ENCODE measurements at regions not wholly inside any gene's neighbourhood (a gene's known extent, or its start where the extent isn't known, plus 50 kb on each side); places are given as distances from the start of the nearest gene placed in this dataset.
A peak's percentile ranks its signal among the peaks of the same experiment; 100 is the strongest.

DNA sequence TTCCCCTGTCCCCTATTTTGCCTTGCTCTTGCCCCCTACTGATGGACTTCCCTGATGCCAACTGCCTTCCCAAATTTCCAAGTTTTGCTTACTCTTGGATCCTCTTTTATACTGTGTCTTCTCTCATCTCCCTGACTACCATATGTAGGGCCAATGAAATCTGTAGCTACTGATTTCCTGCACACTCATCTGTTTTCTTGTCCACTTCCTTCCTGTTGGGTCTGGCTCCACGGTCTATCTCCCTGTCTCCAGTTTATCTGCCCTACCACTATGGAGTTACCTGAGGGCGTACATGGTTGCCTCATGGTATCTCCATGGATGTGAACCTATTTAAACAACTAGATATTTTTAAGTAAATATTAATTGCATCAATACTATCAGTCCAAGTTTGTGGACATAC is 140.3 kb upstream of the MCHR2 start:
- DNase-seq: no peak

DNA sequence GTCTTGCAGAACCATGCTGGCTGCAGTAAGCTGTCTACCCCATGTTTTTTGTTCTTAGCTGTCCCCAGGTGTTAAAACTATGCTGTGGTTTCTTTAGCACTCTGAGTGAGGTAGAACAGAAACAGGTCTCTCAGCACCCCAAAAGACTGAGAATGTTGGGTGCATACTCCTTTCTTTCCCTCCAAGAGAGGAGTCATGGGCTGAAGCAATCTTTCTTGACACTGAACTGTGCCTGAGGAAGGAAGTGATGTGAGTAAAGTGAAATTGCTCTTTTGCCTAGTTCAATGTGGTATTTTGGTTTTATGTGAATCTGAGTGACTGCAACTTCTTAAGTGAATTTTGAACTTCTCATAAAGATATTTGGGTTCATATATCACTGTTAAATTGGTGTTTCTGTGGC is 138.0 kb upstream of the MCHR2 start:
- DNase-seq: no peak

DNA sequence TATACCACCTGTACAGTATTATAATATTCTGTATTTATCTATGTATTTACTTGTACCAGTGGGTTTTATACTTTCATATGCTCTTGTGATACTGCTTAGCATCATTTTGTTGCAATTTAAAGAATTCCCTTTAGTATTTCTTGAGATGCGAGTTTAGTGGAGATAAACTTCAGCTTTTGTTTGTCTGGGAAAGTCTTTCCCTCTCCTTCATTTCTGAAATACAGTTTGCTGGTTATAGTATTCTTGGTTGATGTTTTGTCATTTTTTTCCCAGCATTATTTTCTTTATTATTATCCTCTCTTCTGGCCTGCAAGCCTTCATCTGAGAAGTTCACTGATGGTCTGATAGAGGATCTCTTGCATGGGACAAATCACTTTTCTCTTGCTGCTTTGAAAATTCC is 136.6 kb upstream of the MCHR2 start:
- DNase-seq: no peak

DNA sequence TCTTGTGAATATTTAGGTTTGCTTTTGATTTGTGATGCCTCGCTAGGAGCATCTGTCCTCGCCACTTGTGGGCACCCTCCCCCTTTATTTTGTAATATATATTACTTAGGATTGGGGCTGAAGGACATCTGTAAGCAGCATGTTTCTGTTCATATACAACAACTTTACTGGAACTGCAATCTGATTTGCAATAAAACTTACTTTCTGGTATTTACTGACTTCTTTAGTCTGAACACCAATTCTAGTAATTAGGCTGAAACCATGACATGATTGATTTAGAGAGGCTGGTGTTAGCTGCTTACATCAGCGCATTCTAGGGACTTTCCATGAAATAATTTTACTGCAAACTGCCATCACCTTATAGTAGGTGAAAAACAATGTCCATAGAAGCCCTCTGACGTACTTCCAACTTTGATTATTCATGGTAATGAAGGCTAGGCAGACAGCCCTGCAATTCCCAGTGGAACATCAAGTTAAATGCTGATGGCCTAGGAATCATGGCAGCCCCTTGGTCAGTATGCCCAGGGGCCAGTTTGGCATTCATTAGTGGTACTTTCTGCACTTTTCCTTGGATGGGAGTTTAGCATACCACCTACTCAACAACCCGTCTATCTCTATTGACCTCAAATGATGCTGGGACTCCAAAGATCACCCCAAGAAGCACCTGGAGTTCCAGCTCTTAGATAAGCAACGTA is 132.9 kb upstream of the MCHR2 start:
- DNase-seq: no peak

DNA sequence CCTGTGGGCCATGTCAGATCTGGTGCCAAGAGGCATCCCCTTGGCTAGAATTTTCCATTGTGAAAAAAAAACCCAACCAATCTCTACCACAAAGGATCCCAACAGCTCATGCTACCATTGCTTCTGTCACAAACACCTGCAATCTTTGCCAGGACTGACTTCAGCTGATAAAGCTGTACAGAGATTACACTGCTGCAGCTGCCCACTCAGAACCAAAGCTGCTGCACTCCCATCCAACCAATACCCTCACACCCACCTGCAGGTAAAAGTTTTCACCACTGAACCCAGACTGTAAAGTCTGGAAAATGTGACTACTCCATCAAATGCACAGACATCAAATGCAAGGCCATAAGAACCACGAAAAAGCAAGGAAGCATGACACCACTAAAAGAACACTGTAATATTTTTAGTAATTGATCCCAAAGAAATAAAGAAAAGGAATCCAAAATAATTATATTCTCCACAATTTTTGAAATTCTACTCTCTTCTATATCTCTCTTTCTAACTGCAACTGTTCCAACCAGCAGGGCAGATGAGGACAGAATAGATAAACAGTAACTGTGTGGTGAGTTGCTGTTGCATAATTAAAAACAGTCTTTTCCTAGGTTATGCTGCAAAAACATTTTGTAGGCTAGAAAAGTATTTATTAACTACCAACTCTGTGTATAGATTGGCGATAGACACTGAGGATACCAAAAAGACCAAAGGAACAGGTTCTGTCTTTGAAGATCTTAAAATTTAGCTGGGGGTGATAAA is 128.0 kb upstream of the MCHR2 start:
- DNase-seq: no peak

DNA sequence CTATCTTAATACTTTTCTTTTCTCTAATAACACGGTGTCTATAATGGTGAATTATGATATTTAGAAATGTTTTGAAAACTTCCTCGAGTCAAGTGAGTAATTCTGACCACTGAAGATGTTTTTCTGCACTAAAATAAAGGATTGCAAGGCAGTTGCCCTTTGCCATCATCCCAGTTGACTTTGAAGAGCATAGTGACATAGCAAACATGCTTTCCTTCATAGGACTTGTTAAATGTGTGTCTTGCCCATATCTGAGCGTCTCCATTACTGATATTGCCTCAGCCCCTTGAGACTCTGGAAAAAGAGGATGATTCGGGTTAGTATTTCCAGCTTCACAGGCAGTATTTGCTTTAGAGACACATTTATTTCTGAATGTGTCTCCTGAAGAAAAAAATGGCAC is 125.2 kb upstream of the MCHR2 start:
- no peak for DNase-seq

DNA sequence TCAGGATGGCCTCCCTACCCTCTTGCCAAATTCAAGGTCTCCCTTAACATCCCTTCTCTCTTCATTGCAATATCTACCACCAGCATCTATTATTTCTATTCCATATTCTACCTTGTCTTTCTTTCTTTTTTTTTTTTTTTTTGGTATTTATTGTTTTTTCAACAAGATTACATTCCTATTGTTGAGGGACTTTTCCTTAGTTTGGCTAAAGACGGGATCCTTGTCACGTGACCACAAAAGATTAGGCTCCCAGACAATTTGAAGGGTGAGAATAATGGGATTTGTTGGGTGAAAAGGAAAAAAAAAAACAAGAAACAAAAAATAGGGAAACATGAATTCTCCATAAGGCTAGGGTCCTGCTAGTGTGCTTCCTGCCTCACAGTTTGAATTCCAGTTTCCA is 124.3 kb upstream of the MCHR2 start:
- no peak for DNase-seq

DNA sequence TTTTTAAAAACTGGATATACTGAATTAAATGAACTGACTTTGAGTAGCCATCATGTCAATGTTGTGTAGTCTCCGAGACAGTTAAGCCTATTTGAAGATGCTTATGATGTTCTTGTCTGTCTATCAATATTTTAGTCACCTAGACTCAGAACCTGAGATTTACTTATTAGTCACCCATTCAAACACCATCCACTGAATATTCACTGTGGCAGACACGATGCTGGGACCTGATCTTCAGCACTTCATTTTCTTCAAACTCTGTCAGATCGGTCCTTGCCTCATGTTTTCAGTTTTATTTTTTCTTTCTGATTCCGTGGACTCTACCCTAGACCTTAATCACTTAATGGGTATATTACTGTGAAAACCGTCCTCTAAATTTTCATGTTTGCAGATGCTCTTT is 123.7 kb upstream of the MCHR2 start:
- no peak for DNase-seq

DNA sequence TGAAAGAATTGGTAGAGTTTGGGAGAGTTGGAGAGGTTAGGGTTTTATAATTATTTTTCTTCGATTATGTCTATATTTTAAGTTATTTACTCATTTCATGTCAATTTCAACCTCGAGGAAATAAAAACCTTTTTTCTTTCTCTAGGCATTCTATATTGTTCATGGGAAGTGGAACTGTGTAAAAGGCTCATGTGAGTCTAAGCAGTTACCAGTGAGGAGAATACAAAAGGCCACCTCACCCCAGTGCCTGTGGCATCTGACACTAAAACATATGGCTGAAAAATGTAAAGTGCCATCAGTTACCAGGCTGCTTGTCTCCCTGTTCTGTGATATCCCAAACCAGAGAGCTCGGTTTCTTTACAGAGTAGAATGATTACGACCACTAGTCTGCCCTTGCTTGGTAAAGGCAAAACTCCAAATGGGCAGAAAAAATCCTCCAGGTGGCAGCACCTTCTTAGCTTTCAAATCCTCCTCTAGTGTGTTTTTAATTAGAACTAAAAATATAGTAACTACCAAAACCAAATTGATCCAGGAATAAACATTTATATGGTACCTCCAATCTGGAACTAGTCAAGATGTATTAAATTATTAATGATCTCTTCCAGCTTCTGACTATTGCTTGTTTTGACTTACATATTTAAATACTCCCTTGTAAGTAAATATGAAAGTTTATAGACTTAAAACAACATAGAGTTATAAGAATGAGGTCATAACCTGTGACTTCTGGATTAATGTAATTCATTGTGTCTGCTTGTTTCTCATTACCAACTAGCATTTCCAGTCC is 122.6 kb upstream of the MCHR2 start:
- peak; percentile 31 to 33 for DNase-seq

DNA sequence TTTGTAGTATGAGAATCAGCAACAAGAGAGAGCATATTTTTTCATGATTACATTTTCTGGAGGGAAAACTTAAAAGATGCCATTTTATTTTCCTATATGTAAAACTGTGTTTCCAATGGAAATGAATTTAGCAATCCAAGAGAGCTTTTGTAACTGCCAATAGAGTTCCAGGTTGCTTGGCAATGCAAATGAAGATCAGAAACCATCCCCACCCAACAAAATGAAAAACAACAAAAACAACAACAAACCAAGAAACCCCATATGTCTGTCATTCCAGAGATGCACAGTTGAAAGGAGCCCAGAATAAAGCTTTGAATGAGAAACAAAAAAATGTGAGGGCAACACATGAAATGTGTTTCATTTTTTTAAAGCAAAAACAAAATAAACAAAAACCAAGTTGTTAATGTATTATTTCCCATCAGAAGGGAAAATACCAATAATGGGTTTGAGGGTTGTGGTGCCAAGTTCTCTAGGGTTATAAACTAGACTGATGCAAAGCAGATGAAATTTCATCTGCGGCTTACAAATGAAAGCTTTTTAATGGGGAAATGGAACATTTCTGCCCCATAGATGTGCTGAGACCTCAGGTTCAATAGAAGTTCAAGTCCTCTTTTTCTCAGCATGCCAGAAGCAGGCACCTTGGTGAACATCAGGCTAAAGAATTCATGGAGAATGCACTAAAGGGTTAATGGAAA is 121.5 kb upstream of the MCHR2 start:
- no peak for DNase-seq

DNA sequence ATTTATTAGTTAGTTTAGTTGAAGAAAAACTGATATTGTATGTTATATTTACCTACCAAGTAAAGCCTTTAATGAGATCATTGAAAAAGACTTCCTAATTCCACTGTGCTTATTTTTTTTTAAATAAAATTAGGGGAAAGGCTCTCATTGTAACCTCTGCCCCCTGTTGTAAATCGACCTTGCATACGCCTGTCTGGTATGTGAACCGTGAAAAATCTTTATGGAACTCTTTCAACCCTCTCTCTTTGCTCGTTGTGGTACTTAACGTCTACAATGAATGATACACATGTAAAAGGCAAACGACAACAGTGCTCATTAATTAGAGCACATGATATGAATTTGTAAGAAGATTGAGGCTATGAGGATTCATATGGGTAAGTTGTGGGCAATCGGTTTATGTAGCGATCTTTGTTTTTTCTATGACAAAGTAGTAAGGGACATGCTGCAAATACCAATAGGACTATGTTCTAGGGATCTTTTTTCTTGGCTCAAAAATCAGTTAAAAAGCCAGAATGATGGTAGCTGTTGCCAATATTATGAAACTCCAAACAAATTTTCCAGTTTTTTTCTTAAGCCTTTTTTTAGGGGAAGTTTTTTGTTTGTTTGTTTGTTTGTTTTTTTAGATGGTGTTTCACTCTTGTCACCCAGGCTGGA is 119.0 kb upstream of the MCHR2 start:
- no peak for DNase-seq

DNA sequence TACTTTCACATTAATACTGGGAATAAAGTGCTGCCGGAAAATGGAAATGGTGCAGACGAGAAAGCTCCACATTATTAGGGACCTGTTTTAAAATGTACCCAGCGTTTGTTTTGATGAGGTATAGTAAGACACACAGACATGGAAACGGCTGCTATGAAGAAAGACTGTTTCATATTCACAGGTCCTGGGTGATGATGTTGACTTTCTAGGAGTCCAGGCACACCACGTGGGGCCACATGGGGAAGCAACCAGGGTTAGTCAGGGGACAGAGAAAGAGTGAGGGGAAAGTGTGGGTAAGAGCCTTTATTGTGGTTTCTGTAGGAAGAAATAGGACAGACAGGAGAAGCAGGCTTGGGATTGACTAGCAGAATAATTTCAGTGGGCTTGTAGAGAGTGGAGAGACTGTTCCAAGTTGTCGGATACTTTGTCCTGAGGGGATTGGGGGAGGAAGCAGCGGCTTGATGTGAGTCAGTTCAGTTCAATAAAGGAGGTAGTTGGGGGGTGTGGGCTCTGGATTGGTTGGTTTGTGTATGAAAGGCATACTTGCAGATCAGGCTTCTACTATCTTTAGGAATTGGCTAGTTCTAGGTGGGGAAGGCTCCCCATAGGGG is 112.0 kb upstream of the MCHR2 start:
- no peak for DNase-seq

DNA sequence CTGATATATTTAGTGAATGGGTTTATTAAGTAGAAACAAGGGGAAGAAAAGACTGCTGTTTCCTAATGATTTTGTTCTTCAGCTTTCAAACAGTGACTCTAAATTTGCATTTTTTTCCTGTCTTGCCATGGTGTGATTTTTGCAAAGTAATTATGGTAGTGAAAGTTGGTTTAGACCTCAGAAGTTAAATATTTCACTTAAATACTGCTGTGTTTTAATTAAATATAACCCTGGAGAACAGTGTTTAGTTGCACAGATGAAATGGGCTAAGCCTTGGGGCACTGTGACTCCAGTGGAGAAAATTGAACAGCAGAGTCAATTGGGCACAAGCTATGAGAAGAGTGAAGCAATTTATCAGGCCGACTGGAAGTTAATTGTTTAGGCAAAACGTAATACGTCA is 111.1 kb upstream of the MCHR2 start:
- DNase-seq: no peak

DNA sequence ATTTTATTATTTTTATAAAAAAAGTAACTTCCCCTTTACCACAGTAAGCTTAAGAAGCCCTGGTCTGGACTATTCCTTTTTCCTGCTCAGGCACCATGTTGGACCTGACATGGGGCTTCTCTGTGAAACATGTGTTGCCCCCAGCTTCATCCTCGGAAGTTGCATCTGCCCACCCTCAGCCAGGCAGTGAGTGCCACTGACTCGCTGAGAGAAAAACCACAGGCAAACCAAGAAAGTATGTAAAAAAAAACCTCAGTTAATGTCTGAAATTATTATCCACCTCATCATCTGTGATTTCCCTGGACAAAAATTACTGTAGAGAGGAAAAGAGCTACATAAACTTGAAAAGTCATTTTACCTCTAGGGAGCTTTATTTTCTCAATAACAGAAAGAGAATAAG is 109.9 kb upstream of the MCHR2 start:
- DNase-seq: no peak

DNA sequence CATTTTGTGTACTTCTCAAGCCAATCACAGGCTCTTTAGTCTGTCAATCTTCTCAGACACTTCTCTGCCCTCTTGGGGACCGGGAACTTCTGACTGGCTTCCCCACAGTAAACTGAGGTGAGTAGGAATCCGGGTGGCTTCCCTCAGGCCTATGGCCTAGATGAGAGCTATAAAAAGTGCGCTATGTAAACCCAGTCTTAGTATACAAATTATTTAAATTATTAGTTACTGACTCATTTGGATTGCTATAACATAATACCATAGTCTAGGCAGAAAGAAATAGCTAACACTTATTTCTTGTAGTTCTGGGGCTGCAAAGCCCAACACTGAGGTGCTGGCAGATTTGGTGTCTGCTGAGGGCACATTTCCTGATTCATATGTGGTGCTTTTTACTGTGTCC is 109.2 kb upstream of the MCHR2 start:
- no peak for DNase-seq

DNA sequence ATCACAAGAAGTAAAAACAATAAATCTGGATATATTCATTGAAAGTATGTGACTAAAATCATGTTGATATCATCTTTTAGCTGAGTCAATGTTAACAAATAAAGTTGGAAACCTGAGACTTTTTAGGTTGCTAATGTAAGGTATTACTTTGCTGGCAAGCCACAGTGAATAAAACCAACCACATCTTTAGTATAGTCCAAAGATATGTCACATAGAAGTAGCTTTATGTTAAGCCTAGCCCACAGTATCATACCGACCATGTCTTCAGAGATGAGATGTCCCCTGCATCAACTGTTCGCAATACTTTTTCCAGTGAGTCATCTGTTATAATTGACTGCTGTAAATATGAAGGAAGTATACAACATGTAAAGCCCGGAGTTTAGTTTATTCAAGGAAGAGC is 107.6 kb upstream of the MCHR2 start:
- DNase-seq: no peak

DNA sequence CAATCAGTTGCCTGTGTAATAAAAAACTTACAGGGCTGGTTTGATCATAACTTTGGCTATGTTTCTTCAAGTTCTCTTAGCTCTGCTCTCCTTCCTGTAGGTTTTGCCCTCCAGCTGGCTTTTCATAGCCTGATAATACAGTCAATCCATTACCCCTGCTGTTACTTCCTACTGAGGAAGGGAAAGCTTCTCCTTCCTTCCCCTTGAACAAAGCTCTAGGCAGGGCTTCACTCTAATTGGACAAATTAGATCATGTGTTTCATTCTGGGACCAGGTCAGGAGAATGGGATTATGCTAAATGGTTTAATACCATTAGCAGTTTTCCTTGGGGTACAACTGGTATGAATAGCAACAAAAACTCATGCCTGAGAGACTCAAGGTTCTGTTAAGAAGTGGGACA is 106.8 kb upstream of the MCHR2 start:
- no peak for DNase-seq

DNA sequence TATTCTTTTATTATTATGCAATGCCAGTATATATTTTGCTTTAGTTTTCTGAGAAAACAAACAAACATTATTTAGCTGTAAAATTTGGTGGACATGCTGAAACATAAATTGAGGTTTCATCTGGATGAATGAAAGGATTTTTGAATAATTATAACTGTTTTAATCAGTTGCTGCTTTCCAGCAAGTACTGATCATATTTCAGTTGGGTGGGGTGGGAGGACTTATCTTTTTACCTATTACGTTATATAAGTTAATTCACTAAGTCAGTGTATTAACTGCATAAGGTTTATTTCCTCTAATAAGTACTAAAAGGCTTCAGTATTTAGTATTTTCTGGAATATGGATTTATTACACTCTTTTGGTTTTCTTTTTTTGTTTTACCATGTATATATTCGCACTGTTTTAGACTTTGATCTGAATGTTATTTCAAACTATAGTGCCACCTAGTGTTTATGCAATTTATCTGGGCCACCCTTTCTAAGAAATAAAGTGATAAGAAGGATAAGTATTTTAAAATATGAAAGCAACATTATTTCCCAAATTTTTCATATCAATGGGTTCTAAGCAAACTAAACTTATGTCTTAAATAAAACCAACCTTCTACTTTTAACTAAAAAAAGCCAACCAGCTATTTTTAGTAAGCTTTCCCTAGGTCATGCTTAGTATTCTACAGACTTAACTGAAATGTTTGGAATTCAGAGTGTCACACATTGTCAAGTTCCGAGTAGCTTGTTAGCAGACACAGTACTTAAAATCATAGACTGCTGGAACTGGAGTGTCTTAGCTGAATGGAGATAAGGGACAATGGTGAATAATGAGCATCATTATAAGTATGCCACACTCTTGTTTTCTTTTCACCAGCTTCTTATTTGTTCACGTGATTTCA is 105.4 kb upstream of the MCHR2 start:
- no peak for DNase-seq

DNA sequence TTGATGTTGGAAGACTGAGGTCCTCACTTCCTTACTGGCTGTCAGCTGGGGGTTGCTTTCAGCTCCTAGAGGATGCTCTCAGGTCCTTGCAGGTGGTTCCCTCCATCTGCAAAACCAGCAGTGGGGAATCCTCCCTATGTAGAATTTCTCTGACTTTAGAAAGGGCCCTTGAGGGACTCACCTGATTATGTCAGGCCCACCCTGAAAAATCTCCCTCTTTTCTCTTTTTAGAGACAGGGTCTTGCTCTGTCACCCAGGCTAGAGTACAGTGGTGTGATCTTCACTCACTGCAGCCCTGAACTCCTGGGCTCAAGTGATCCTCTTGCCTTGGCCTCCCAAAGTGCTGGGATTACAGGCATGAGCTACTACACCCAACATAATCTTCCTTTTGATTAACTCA is 102.9 kb upstream of the MCHR2 start:
- no peak for DNase-seq

DNA sequence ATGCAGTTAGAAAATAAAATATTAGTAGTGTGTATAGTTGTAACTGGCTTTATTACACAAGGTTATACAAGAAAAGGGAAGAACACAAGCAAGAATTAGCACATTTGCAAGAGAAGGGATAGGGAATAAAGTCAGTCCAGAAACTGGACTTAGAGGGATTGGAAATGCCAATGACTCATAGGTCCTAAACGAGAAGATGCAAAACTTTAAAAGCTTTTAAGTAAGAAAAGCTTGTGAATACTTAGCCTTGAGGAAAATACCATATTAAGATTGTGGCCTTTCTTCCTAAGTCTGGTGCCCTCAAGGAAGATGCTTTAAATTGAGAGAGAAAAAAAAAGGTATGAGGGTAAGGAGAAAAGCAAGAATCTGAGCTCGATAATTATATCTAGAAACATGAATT is 102.3 kb upstream of the MCHR2 start:
- DNase-seq: no peak

DNA sequence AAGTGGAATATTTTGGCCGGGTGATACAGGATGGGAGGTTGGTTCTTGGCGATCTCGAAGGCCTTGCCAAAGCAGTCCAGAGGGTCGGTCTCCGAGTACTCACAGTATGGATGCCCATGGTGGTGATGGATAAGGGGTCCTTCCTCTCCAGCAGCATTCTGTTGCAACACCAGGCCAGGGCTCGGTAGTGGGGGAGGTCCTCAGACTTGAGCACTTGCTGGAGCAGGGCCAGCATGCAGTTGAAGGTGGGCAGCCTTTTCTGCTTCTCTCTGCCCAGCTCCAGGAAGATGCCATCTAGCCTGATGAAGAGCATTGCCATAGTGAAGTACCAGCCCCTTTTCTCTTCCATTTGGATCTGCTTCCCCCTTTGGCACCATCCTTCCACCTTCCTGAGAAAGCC is 99.4 kb upstream of the MCHR2 start:
- no peak for DNase-seq
